Peyer's patch (tissue), 4 donors: ENCODE measurements at regions not wholly inside any gene's neighbourhood (a gene's known extent, or its start where the extent isn't known, plus 50 kb on each side); places are given as distances from the start of the nearest gene placed in this dataset.

Experiments
- CTCF ChIP-seq, 6 experiments: fragments of 450-650 bp in 4 of 6; fragments of 200-600 bp in 2 of 6; sonication (generic) in 1 of 6; IDR thresholded peaks; one replicate each; pipeline ENCODE4 v1.5.1; 2017 to 2019; ENCODE audit warnings: antibody characterized with exemption in 6 of 6, mild to moderate bottlenecking in 3 of 6, moderate library complexity in 1 of 6
- POLR2A ChIP-seq, 2 donors: fragments of 450-650 bp; IDR thresholded peaks; one replicate each; pipeline ENCODE4 v1.5.1; 2017; ENCODE audit warnings: antibody characterized with exemption in 2 of 2, mild to moderate bottlenecking in 2 of 2, moderate library complexity in 2 of 2

- no peak for TF ChIP-seq POLR2A (IDR thresholded peaks at IDR 0.05)
- no peak for TF ChIP-seq CTCF (IDR thresholded peaks at IDR 0.05)
These were observed 271.3 kb downstream of the CYRIA start for GRCh38 chr2:16394072-16394985.
